Mammary epithelial cell (primary cell): ENCODE measurements at regions not wholly inside any gene's neighbourhood (a gene's known extent, or its start where the extent isn't known, plus 50 kb on each side); places are given as distances from the start of the nearest gene placed in this dataset.

Experiments
- EZH2 ChIP-seq: IDR thresholded peaks from 2 replicates; pipeline ENCODE4 v1.6.1; 2012; ENCODE audit warnings: low read length, inconsistent platforms, borderline replicate concordance
- TF ChIP-seq, protein P1 (sequence below), 2 donors: IDR thresholded peaks in 1 of 2; conservative IDR thresholded peaks in 1 of 2; 2 replicates each; pipeline ENCODE4 v1.5.1; 2011 to 2012; ENCODE audit warnings: inconsistent platforms in 2 of 2, low read length in 2 of 2, mild to moderate bottlenecking in 2 of 2, control low read depth in 1 of 2, low read depth in 1 of 2; ENCODE audit not compliant: insufficient read depth in 1 of 2; ENCODE audit errors: extremely low read depth in 1 of 2

DNA sequence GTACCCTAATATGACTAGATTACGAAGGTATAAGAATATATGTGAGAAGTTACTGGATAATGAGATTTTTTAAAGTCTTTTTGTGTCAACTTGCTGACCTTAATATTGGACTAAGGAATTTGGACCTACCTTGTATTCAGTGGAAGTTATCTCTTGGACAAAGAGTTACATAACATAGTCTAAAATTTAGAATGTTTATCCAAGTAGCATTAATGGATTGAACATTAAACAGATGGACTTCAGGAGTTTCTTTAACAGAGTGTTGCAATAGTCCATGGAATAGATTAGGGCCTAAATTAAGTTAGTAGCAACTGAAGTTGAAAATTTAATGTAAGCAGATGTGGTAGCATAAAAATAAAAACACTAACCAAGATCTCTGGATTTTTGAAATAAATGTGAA is 266.4 kb downstream of the PYDC2 start:
- TF ChIP-seq, protein P1, sequence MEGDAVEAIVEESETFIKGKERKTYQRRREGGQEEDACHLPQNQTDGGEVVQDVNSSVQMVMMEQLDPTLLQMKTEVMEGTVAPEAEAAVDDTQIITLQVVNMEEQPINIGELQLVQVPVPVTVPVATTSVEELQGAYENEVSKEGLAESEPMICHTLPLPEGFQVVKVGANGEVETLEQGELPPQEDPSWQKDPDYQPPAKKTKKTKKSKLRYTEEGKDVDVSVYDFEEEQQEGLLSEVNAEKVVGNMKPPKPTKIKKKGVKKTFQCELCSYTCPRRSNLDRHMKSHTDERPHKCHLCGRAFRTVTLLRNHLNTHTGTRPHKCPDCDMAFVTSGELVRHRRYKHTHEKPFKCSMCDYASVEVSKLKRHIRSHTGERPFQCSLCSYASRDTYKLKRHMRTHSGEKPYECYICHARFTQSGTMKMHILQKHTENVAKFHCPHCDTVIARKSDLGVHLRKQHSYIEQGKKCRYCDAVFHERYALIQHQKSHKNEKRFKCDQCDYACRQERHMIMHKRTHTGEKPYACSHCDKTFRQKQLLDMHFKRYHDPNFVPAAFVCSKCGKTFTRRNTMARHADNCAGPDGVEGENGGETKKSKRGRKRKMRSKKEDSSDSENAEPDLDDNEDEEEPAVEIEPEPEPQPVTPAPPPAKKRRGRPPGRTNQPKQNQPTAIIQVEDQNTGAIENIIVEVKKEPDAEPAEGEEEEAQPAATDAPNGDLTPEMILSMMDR (conservative IDR thresholded peaks at IDR 0.05 in 1 of 2, IDR thresholded peaks at IDR 0.05 in 1 of 2; ENCODE audit: extremely low read depth in 1 of 2, insufficient read depth in 1 of 2, low read depth in 1 of 2, low read length in 2 of 2): no peak
- no peak for TF ChIP-seq EZH2
